GM13977 (cell line): ENCODE measurements at regions not wholly inside any gene's neighbourhood (a gene's known extent, or its start where the extent isn't known, plus 50 kb on each side); places are given as distances from the start of the nearest gene placed in this dataset.

ENCODE experiments used
- DNase-seq: peaks from one replicate; pipeline ENCODE4 v3.0.0; 2012; ENCODE audit warnings: low spot score
- in situ Hi-C: fragments of 300-500 bp; cut with MboI; formaldehyde crosslinking; loops from one replicate; pipeline ENCODE4 v1.12.0; 2022; ENCODE audit warnings: low sequenced_read_pairs, low pct_unique_long_range_greater_than_20kb, mixed read lengths, inconsistent platforms; ENCODE audit not compliant: unreplicated experiment
- TF ChIP-seq, protein P1 (sequence below): IDR thresholded peaks from 2 replicates; pipeline ENCODE4 v1.5.1; 2012; ENCODE audit warnings: mild to moderate bottlenecking, control low read depth; ENCODE audit not compliant: insufficient read depth; ENCODE audit errors: extremely low read depth, missing control alignments

DNA sequence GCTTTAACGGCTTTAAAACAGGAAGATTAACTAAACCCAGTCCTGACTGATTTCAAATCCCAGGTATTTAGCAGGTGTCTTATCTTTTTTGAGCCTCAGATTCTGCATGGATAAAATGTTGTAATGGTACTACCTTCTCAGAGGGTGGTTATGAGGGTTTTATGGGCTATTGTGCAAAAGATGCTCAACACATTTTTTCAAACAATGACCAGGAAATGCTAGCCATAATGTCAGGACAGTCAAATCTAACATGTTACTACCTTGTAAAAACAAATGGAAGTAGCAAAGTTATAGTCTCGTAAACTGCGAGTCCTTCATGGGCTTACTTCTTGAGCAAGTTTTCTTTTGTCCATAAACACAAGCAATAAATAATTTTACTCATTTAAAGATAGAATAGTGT lies 162.1 kb upstream of the TFPI start:
- in situ Hi-C loops, result no loop called here
- DNase-seq, result no peak
- TF ChIP-seq, protein P1, sequence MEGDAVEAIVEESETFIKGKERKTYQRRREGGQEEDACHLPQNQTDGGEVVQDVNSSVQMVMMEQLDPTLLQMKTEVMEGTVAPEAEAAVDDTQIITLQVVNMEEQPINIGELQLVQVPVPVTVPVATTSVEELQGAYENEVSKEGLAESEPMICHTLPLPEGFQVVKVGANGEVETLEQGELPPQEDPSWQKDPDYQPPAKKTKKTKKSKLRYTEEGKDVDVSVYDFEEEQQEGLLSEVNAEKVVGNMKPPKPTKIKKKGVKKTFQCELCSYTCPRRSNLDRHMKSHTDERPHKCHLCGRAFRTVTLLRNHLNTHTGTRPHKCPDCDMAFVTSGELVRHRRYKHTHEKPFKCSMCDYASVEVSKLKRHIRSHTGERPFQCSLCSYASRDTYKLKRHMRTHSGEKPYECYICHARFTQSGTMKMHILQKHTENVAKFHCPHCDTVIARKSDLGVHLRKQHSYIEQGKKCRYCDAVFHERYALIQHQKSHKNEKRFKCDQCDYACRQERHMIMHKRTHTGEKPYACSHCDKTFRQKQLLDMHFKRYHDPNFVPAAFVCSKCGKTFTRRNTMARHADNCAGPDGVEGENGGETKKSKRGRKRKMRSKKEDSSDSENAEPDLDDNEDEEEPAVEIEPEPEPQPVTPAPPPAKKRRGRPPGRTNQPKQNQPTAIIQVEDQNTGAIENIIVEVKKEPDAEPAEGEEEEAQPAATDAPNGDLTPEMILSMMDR, result no peak

DNA sequence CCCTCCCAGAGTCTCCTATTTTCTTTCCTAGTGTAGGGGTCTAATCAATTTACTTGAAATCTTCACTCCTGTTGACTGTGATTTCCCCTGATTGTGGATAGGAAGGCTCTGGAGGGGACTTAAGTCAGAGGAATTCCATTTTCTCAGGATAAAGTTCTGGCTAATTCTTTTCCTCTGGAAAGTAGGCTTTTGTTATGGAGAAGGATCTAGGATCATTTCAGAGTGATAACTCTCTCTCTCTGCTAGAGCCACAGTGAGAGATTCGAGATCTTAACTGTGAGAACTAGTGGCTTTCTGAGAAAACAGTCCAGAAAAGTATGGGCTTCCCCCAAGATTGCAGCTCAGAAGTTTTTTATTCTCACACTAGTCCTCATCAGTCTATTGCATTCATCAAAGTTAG lies 163.9 kb upstream of the TFPI start:
- TF ChIP-seq, protein P1, result no peak
- in situ Hi-C loops, result no loop called here
- DNase-seq, result no peak

DNA sequence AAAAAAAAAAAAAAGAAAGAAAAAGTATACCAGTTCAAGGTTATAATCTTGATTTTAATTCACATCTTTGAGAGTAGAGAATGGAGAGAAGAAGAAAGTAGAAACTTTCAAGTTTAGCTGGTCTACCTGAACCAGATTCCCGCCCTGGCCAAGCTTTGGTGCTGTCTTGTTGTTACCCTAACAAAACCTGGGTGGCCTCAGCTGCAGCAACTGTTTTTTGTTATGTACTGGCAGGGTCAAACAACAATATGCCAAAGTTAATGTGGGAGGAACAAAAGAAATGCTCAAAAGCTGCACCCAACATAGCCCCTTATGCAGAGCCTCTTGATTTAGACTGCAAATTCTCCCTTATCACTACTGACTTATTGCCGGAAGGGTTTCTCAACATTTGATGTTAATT lies 165.3 kb upstream of the TFPI start:
- TF ChIP-seq, protein P1, result no peak
- in situ Hi-C loops, result no loop called here
- DNase-seq, result no peak

DNA sequence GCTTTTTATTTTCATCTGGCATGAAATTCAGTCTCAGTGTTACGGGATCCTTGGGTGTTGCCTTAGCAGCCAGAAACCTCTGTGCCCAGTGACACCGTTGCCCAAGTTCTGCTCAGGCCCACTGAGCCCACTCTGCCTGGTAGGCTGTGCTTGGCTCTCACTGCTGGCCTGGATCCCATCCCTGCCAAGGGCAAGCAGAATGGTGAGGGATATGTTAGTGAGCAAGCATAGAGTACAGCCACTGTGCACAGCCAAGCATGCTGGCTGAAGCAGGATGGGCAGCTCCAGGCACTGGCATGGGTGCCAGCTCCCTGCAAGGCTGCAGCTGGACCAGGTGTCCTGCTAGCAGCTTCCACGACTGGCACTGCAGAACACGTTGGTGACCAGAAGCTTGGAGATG lies 194.7 kb upstream of the TFPI start:
- TF ChIP-seq, protein P1, result no peak
- in situ Hi-C loops, result no loop called here
- DNase-seq, result no peak

DNA sequence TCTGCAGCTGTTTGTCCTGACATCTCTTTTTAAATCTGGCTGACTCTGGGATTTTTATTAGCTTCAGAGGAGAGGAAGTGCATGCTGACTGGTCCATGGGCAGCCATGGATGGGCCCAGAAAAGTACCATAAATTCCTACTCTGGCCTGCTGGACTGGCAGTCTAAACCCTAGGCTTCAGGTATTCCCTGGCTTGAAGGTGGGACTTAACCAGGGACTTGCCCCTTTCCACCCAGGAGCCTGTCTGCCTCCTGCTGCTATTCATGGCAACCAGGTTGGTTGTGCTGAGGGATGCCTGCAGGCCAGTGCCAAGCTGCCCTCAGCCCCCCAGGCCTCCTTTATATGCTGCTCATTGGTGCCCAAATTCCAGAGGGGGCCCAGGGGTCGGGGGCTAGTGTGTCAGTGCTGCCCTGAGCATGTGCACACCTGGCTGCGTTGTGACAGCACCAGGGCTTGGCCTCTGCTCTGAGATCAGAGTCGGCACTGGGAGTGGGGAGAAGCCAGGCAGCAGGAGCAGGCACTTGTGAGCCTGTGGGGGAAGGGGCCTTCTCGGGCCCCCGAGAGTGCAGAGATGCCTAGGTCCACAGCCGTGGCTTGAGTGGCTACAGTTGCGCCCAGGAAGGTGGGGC lies 195.7 kb upstream of the TFPI start:
- in situ Hi-C loops, result no loop called here
- TF ChIP-seq, protein P1, result no peak
- no peak for DNase-seq

DNA sequence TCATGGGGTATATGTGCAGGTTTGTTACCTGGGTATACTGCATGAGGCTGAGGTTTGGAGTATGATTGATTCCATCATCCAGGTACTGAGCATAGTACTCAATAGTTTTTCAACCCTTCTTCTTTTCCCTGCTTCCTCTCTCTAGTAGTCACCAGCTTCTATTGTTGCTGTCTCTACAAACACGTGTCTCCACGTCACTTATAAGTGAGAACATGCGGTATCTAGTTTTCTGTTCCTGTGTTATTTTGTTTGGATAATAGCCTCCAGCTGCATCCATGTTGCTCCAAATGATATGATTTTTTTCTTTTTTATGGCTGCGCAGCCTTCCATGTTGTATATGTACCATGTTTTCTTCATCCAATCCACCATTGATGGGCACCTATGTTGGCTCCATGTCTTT lies 214.8 kb upstream of the TFPI start:
- in situ Hi-C loops, result no loop called here
- TF ChIP-seq, protein P1, result no peak

More for the DNA sequence above, 214.8 kb upstream of the TFPI start:
- no peak for DNase-seq
